Keratinocyte (primary cell): ENCODE measurements at regions not wholly inside any gene's neighbourhood (a gene's known extent, or its start where the extent isn't known, plus 50 kb on each side); places are given as distances from the start of the nearest gene placed in this dataset.

ENCODE experiments used
- DNase-seq: peaks from one replicate; pipeline ENCODE4 v3.0.0-alpha.2; 2011; ENCODE audit warnings: low read depth, missing footprints, low spot score
- FAIRE-seq: peaks from 2 replicates; lab custom pipeline; 2011; peaks lifted over from hg19 to GRCh38; lab: Jason Lieb, UNC
- H2AFZ ChIP-seq: 2 replicates; pipeline ENCODE4 v1.6.0; 2012; ENCODE audit warnings: low read length, control low read depth, inconsistent platforms; ENCODE audit not compliant: control insufficient read depth
- H3K27ac ChIP-seq: 2 replicates; pipeline ENCODE4 v1.5.1; 2011; ENCODE audit warnings: low read length; ENCODE audit not compliant: control insufficient read depth, insufficient read depth
- H3K27me3 ChIP-seq: 3 replicates; pipeline ENCODE4 v1.6.0; 2011; ENCODE audit warnings: low read length; ENCODE audit not compliant: control insufficient read depth, insufficient read depth; ENCODE audit errors: extremely low read depth
- H3K36me3 ChIP-seq, 2 experiments: 2 replicates in 1 of 2; 3 replicates in 1 of 2; pipeline ENCODE4 v1.5.1; 2011; ENCODE audit warnings: low read length in 2 of 2, mild to moderate bottlenecking in 1 of 2; ENCODE audit not compliant: control insufficient read depth in 2 of 2, insufficient read depth in 2 of 2; ENCODE audit errors: extremely low read depth in 1 of 2
- H3K4me1 ChIP-seq: 3 replicates; pipeline ENCODE4 v1.5.1; 2011; ENCODE audit warnings: low read length; ENCODE audit not compliant: control insufficient read depth, insufficient read depth; ENCODE audit errors: extremely low read depth
- H3K4me2 ChIP-seq: 3 replicates; pipeline ENCODE4 v1.6.0; 2011; ENCODE audit warnings: low read depth, low read length; ENCODE audit not compliant: control insufficient read depth, insufficient read depth; ENCODE audit errors: extremely low read depth
- H3K4me3 ChIP-seq, 3 experiments: fragments of 200-600 bp in 1 of 3; sonication (generic) in 1 of 3; 2 replicates in 2 of 3; 3 replicates in 1 of 3; pipeline ENCODE4 v1.5.1; 2011 to 2016; ENCODE audit warnings: low read length in 3 of 3, mild to moderate bottlenecking in 3 of 3, control low read depth in 2 of 3, inconsistent platforms in 1 of 3, low read depth in 1 of 3, mixed read lengths in 1 of 3, mixed run types in 1 of 3, moderate library complexity in 1 of 3; ENCODE audit not compliant: control insufficient read depth in 2 of 3, insufficient read depth in 2 of 3; ENCODE audit errors: extremely low read depth in 1 of 3
- H3K79me2 ChIP-seq: 2 replicates; pipeline ENCODE4 v1.6.0; 2012; ENCODE audit warnings: low read length; ENCODE audit not compliant: control insufficient read depth, insufficient read depth
- H3K9ac ChIP-seq: 3 replicates; pipeline ENCODE4 v1.6.0; 2011; ENCODE audit warnings: low read length; ENCODE audit not compliant: control insufficient read depth, insufficient read depth; ENCODE audit errors: extremely low read depth
- H3K9me1 ChIP-seq: 3 replicates; pipeline ENCODE4 v1.6.0; 2011; ENCODE audit warnings: low read length; ENCODE audit not compliant: control insufficient read depth, insufficient read depth; ENCODE audit errors: extremely low read depth
- H3K9me3 ChIP-seq: 2 replicates; pipeline ENCODE4 v1.5.1; 2012; ENCODE audit warnings: low read depth, low read length; ENCODE audit not compliant: control insufficient read depth
- H4K20me1 ChIP-seq: 3 replicates; pipeline ENCODE4 v1.6.0; 2011; ENCODE audit warnings: low read length; ENCODE audit not compliant: control insufficient read depth, insufficient read depth; ENCODE audit errors: extremely low read depth
- EZH2 ChIP-seq: IDR thresholded peaks from one replicate; pipeline ENCODE4 v1.6.1; 2012; ENCODE audit warnings: inconsistent platforms, mild to moderate bottlenecking, low read length, moderate library complexity
- dilution Hi-C: fragments of 300-500 bp; cut with MboI; formaldehyde crosslinking; loops from one replicate; pipeline ENCODE4 v1.7.0; 2020; ENCODE audit warnings: low sequenced_read_pairs; ENCODE audit not compliant: extremely low pct_ligation_motif_present
- TF ChIP-seq, protein P1 (sequence below), 3 experiments: IDR thresholded peaks in 1 of 3; conservative IDR thresholded peaks in 1 of 3; optimal IDR thresholded peaks in 1 of 3; 2 replicates in 2 of 3; 3 replicates in 1 of 3; pipeline versions ENCODE3 to v1.5.1; 2011; ENCODE audit warnings: low read length in 3 of 3, mild to moderate bottlenecking in 3 of 3, moderate library complexity in 2 of 3, control low read depth in 1 of 3, inconsistent platforms in 1 of 3; ENCODE audit not compliant: insufficient read depth in 2 of 3; ENCODE audit errors: extremely low read depth in 1 of 3

DNA sequence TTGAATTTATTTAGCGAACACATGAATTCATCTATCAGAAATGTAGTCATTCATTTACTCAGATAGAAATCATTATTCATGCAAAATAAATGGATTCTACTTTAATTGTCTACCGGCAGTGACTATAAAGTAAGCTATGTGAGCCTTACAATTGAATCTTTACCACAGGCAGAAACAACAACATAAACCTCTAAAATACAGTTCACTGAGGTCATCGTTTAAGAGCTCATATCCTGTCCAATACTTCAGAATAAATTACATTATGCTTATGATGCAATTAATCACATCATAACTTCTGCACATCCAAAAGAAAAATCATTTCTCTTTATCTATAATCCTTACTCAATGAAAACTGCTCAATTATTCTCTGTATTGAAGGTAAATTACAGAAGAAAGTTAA, 244.7 kb downstream of the HNMT start:
- peak; percentile 76 for FAIRE-seq
- TF ChIP-seq, protein P1, sequence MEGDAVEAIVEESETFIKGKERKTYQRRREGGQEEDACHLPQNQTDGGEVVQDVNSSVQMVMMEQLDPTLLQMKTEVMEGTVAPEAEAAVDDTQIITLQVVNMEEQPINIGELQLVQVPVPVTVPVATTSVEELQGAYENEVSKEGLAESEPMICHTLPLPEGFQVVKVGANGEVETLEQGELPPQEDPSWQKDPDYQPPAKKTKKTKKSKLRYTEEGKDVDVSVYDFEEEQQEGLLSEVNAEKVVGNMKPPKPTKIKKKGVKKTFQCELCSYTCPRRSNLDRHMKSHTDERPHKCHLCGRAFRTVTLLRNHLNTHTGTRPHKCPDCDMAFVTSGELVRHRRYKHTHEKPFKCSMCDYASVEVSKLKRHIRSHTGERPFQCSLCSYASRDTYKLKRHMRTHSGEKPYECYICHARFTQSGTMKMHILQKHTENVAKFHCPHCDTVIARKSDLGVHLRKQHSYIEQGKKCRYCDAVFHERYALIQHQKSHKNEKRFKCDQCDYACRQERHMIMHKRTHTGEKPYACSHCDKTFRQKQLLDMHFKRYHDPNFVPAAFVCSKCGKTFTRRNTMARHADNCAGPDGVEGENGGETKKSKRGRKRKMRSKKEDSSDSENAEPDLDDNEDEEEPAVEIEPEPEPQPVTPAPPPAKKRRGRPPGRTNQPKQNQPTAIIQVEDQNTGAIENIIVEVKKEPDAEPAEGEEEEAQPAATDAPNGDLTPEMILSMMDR (optimal IDR thresholded peaks at IDR 0.05 in 1 of 3, IDR thresholded peaks at IDR 0.05 in 1 of 3, conservative IDR thresholded peaks at IDR 0.05 in 1 of 3; ENCODE audit: extremely low read depth in 1 of 3, insufficient read depth in 2 of 3, low read length in 3 of 3), result no peak
- no peak for TF ChIP-seq EZH2
- H3K4me2 ChIP-seq, result peak overlapping the region; percentile 17

DNA sequence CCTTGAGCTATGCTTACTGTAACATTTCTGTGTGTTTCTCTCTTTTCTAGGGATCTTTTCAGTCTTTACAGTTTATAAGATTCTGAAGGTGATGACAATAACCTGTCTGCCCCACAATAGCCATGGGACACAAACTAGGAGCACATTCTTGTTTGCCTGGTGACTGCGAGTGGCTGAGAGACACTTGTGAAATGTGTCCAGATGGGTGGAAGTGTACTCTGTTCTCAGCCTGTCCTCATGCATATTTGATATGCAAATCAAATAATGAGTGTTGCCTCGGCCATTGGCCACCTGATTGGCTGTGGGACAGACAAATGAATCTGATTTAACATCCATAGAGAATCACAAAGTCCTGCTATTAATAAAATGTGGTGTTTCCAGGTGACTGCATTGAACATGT, 246.2 kb downstream of the HNMT start:
- no peaks in the 10 kb centered on the region for H3K9me3 ChIP-seq
- no peak for DNase-seq
- TF ChIP-seq, protein P1 (optimal IDR thresholded peaks at IDR 0.05 in 1 of 3, IDR thresholded peaks at IDR 0.05 in 1 of 3, conservative IDR thresholded peaks at IDR 0.05 in 1 of 3; ENCODE audit: extremely low read depth in 1 of 3, insufficient read depth in 2 of 3, low read length in 3 of 3), result no peak
- TF ChIP-seq EZH2, result no peak
- dilution Hi-C loops, result no loop called here
- FAIRE-seq, result peak; percentile 57
- H3K9me1 ChIP-seq, result no peaks in the 10 kb centered on the region
- H3K4me2 ChIP-seq, result no peak overlapping the region
- no peaks in the 10 kb centered on the region for H3K36me3 ChIP-seq
- no peaks in the 10 kb centered on the region for H3K27me3 ChIP-seq
- H3K9ac ChIP-seq, result no peak overlapping the region
- peaks cover 13% of the 10 kb centered on the region for H3K4me1 ChIP-seq
- H3K27ac ChIP-seq, result no peak overlapping the region
- no peak overlapping the region for H3K4me3 ChIP-seq
- no peaks in the 10 kb centered on the region for H3K79me2 ChIP-seq
- H2AFZ ChIP-seq, result no peak overlapping the region
- H4K20me1 ChIP-seq, result no peaks in the 10 kb centered on the region

More for the DNA sequence above, 244.7 kb downstream of the HNMT start:
- Histone ChIP-seq H3K4me1 (peaks cover 13% of the 10 kb centered on the region), H3K9me3 (no peaks in the 10 kb centered on the region), H4K20me1 (no peaks in the 10 kb centered on the region), H3K9ac (no peak overlapping the region), H3K36me3 (no peaks in the 10 kb centered on the region), H3K27me3 (no peaks in the 10 kb centered on the region), H3K9me1 (no peaks in the 10 kb centered on the region), H3K79me2 (no peaks in the 10 kb centered on the region), H3K27ac (no peak overlapping the region), H2AFZ (no peak overlapping the region), H3K4me3 (no peak overlapping the region)
- DNase-seq, result peak; percentile 45
- dilution Hi-C loops, result no loop called here
